Adrenal gland (tissue), 9 donors: ENCODE measurements at regions not wholly inside any gene's neighbourhood (a gene's known extent, or its start where the extent isn't known, plus 50 kb on each side); places are given as distances from the start of the nearest gene placed in this dataset.

Experiments used
- DNase-seq, 7 donors: peaks; one replicate each; pipeline ENCODE4 v3.0.0-alpha.2; 2019 to 2020
- H3K27ac ChIP-seq, 5 donors: fragments of 200-600 bp; sonication (generic) in 4 of 5; 1 replicate in 3 of 5; 2 replicates in 2 of 5; pipeline versions ENCODE4 v1.5.1 to v1.8.0; 2016 to 2020; ENCODE audit warnings: mild to moderate bottlenecking in 1 of 5
- H3K27me3 ChIP-seq: fragments of 200-600 bp; 2 replicates; pipeline ENCODE4 v1.8.0; 2021
- H3K36me3 ChIP-seq, 2 donors: fragments of 200-600 bp; replicated peaks in 1 of 2; 1 replicate in 1 of 2; 2 replicates in 1 of 2; pipeline versions ENCODE4 v1.5.1 to v1.8.0; 2018 to 2022
- H3K4me1 ChIP-seq, 2 donors: fragments of 200-600 bp; replicated peaks in 1 of 2; 1 replicate in 1 of 2; 2 replicates in 1 of 2; pipeline versions ENCODE4 v1.5.1 to v1.8.0; 2018 to 2021
- H3K4me3 ChIP-seq, 4 donors: fragments of 200-600 bp; sonication (generic) in 3 of 4; one replicate each; pipeline ENCODE4 v1.5.1; 2016 to 2018
- H3K9me3 ChIP-seq, 3 donors: fragments of 200-600 bp; sonication (generic) in 1 of 3; replicated peaks in 1 of 3; 1 replicate in 2 of 3; 2 replicates in 1 of 3; pipeline versions ENCODE4 v1.5.1 to v1.8.0; 2016 to 2021
- CTCF ChIP-seq, 6 experiments: fragments of 450-650 bp in 4 of 6; fragments of 200-600 bp in 2 of 6; sonication (generic) in 1 of 6; IDR thresholded peaks; 1 replicate in 5 of 6; 2 replicates in 1 of 6; pipeline versions ENCODE4 v1.5.1 to v1.8.0; 2016 to 2021; ENCODE audit warnings: antibody characterized with exemption in 6 of 6, mild to moderate bottlenecking in 2 of 6, moderate library complexity in 1 of 6
- POLR2A ChIP-seq, 2 donors: fragments of 450-650 bp; IDR thresholded peaks; one replicate each; pipeline ENCODE4 v1.6.1; 2017; ENCODE audit warnings: antibody characterized with exemption in 2 of 2, mild to moderate bottlenecking in 2 of 2, moderate library complexity in 1 of 2
- WGBS, 4 donors: extraction: QIAGEN DNeasy Blood & Tissue Kit in 2 of 4; methylation state at CpG; one replicate each; pipeline versions ENCODE4 v1.1.5 to v1.1.7; 2013 to 2017; 5-methylcytosine and 5-hydroxymethylcytosine counted together
- intact Hi-C, 2 donors: fragments of 100-400 bp; cut with DNase I; formaldehyde crosslinking; loops; one replicate each; pipeline versions ENCODE4 v1.14.1 to v1.15.0; 2022 to 2023
- donor health status: healthy with polysubstance abuse.
- donor health status: Bipolar disorder and iron deficiency.
- donor health status: DM: yes; HTN: yes; CAD: no.
- donor health status: DM: no; HTN: no; CAD: no.
- donor health status: DM: no; HTN: no; CAD: no.

- no peak for TF ChIP-seq POLR2A (IDR thresholded peaks at IDR 0.05)
- no peak for TF ChIP-seq CTCF (IDR thresholded peaks at IDR 0.05)
- no peak for DNase-seq
- intact Hi-C loops: no loop called here
- WGBS, 4 donors: 77 to 86% (median 82%) methylated on average over 11 of the region's 11 CpGs
- Histone ChIP-seq H3K9me3 (no peaks in the 10 kb centered on the region), H3K4me3 (no peak overlapping the region), H3K27me3 (no peaks in the 10 kb centered on the region), H3K36me3 (no peaks in the 10 kb centered on the region), H3K27ac (no peak overlapping the region), H3K4me1 (no peaks in the 10 kb centered on the region)
Observed at GRCh38 chr15:26134812-26135211, 271.7 kb upstream of the ATP10A start.

GRCh38 chr15:26134152-26134551 lies 271.0 kb upstream of the ATP10A start:
- Histone ChIP-seq H3K27me3 (no peaks in the 10 kb centered on the region), H3K27ac (no peak overlapping the region), H3K36me3 (no peaks in the 10 kb centered on the region), H3K9me3 (no peaks in the 10 kb centered on the region), H3K4me1 (no peaks in the 10 kb centered on the region), H3K4me3 (no peak overlapping the region)
- TF ChIP-seq CTCF (IDR thresholded peaks at IDR 0.05): no peak
- no peak for TF ChIP-seq POLR2A (IDR thresholded peaks at IDR 0.05)
- intact Hi-C loops: no loop called here
- no peak for DNase-seq
- WGBS, 4 donors: 76 to 89% (median 81%) methylated on average over 5 of the region's 5 CpGs

GRCh38 chr15:26132811-26133210 lies 269.7 kb upstream of the ATP10A start:
- Histone ChIP-seq H3K4me3 (no peak overlapping the region), H3K27me3 (no peaks in the 10 kb centered on the region), H3K27ac (no peak overlapping the region), H3K4me1 (no peaks in the 10 kb centered on the region), H3K36me3 (no peaks in the 10 kb centered on the region), H3K9me3 (no peaks in the 10 kb centered on the region)
- TF ChIP-seq POLR2A (IDR thresholded peaks at IDR 0.05) (no peak), CTCF (IDR thresholded peaks at IDR 0.05) (no peak)
- WGBS, 4 donors: 36 to 55% (median 52%) methylated on average over 3 of the region's 3 CpGs
- DNase-seq: no peak
- intact Hi-C loops: no loop called here

GRCh38 chr15:26129852-26130251 lies 266.7 kb upstream of the ATP10A start:
- Histone ChIP-seq H3K9me3 (no peaks in the 10 kb centered on the region), H3K36me3 (no peaks in the 10 kb centered on the region), H3K4me3 (no peak overlapping the region), H3K27ac (no peak overlapping the region), H3K4me1 (no peaks in the 10 kb centered on the region), H3K27me3 (no peaks in the 10 kb centered on the region)
- no peak for TF ChIP-seq CTCF (IDR thresholded peaks at IDR 0.05)
- no peak for TF ChIP-seq POLR2A (IDR thresholded peaks at IDR 0.05)
- intact Hi-C loops: no loop called here
- 46 to 55% (median 52%) methylated on average over 5 of the region's 5 CpGs for WGBS, 4 donors
- DNase-seq: no peak
